HEK293 (cell line): ENCODE measurements at regions not wholly inside any gene's neighbourhood (a gene's known extent, or its start where the extent isn't known, plus 50 kb on each side); places are given as distances from the start of the nearest gene placed in this dataset.

ENCODE experiments used
- CTCF ChIA-PET: fragments of 350-600 bp; formaldehyde crosslinking; extraction: SDS; loops from one replicate; lab custom pipeline; 2021; ENCODE audit warnings: antibody characterized with exemption; lab: Yijun Ruan, JAX
- POLR2A ChIA-PET: fragments of 300-600 bp; formaldehyde crosslinking; extraction: SDS; loops from one replicate; lab custom pipeline; 2020; ENCODE audit warnings: antibody characterized with exemption, inconsistent platforms; lab: Yijun Ruan, JAX
- H3K27ac ChIP-seq: fragments of 200-500 bp; sonication (Bioruptor generic); 2 replicates; pipeline ENCODE4 v1.5.1; 2014; ENCODE audit warnings: low read depth, low read length, control low read depth, inconsistent platforms; ENCODE audit errors: extremely low read depth
- H3K36me3 ChIP-seq, 2 experiments: fragments of 200-500 bp in 1 of 2; sonication (Bioruptor generic) in 1 of 2; 1 replicate in 1 of 2; 2 replicates in 1 of 2; pipeline ENCODE4 v1.5.1; 2014 to 2017; ENCODE audit warnings: inconsistent platforms in 2 of 2, low read length in 2 of 2; ENCODE audit not compliant: control insufficient read depth in 2 of 2, insufficient read depth in 1 of 2
- H3K4me1 ChIP-seq: fragments of 200-500 bp; sonication (Bioruptor generic); 2 replicates; pipeline ENCODE4 v1.5.1; 2014; ENCODE audit warnings: mild to moderate bottlenecking, low read length, inconsistent platforms; ENCODE audit not compliant: control insufficient read depth, insufficient read depth
- H3K4me3 ChIP-seq: 2 replicates; pipeline ENCODE4 v1.5.1; 2011; ENCODE audit warnings: low read depth, mild to moderate bottlenecking, control low read depth, low read length, moderate library complexity
- H3K9me3 ChIP-seq: fragments of 200-500 bp; sonication (Bioruptor generic); 2 replicates; pipeline ENCODE4 v1.5.1; 2014; ENCODE audit warnings: low read depth, low read length, inconsistent platforms; ENCODE audit not compliant: control insufficient read depth, insufficient read depth
- BCL11B ChIP-seq: fragments of 450-650 bp; formaldehyde crosslinking; IDR thresholded peaks from 2 replicates; pipeline ENCODE4 v1.5.1; 2016; ENCODE audit warnings: low read depth, missing biosample characterization, missing genetic modification characterization
- GFI1B ChIP-seq: fragments of 450-650 bp; formaldehyde crosslinking; IDR thresholded peaks from 2 replicates; pipeline ENCODE4 v1.5.1; 2016; ENCODE audit warnings: missing biosample characterization, missing genetic modification characterization
- HOXA7 ChIP-seq: sonication (generic); formaldehyde crosslinking; IDR thresholded peaks from 2 replicates; pipeline ENCODE4 v1.8.1; 2022; ENCODE audit warnings: missing genetic modification reagents, borderline replicate concordance
- KLF16 ChIP-seq: fragments of 450-650 bp; formaldehyde crosslinking; IDR thresholded peaks from 2 replicates; pipeline ENCODE4 v1.5.1; 2017; ENCODE audit warnings: missing biosample characterization, missing genetic modification characterization
- ZBTB20 ChIP-seq: fragments of 450-650 bp; formaldehyde crosslinking; IDR thresholded peaks from 2 replicates; pipeline ENCODE4 v1.5.1; 2016; ENCODE audit warnings: missing biosample characterization, missing genetic modification characterization
- ZNF146 ChIP-seq: fragments of 450-650 bp; formaldehyde crosslinking; IDR thresholded peaks from 2 replicates; pipeline ENCODE4 v1.5.1; 2016; ENCODE audit warnings: missing biosample characterization, missing genetic modification characterization
- ZNF157 ChIP-seq: fragments of 450-650 bp; formaldehyde crosslinking; IDR thresholded peaks from 2 replicates; pipeline ENCODE4 v1.5.1; 2016; ENCODE audit warnings: missing biosample characterization, missing genetic modification characterization
- ZNF23 ChIP-seq: fragments of 450-650 bp; formaldehyde crosslinking; IDR thresholded peaks from 2 replicates; pipeline ENCODE4 v1.5.1; 2016; ENCODE audit warnings: missing biosample characterization, missing genetic modification characterization, borderline replicate concordance
- ZNF266 ChIP-seq: fragments of 450-650 bp; formaldehyde crosslinking; IDR thresholded peaks from 2 replicates; pipeline ENCODE4 v1.5.1; 2016; ENCODE audit warnings: missing biosample characterization, missing genetic modification characterization, low read depth
- ZNF274 ChIP-seq, 2 experiments: fragments of 200-500 bp in 1 of 2; fragments of 450-650 bp in 1 of 2; sonication (Bioruptor generic) in 1 of 2; formaldehyde crosslinking in 1 of 2; IDR thresholded peaks; 2 replicates each; pipeline versions ENCODE4 v1.5.1 to v1.6.1; 2014 to 2016; ENCODE audit warnings: borderline replicate concordance in 1 of 2, inconsistent platforms in 1 of 2, low read length in 1 of 2, missing biosample characterization in 1 of 2, missing genetic modification characterization in 1 of 2
- ZNF324 ChIP-seq: fragments of 450-650 bp; formaldehyde crosslinking; IDR thresholded peaks from 2 replicates; pipeline ENCODE4 v1.5.1; 2016; ENCODE audit warnings: missing biosample characterization, missing genetic modification characterization
- ZNF394 ChIP-seq: fragments of 450-650 bp; formaldehyde crosslinking; IDR thresholded peaks from 2 replicates; pipeline ENCODE4 v1.5.1; 2016; ENCODE audit warnings: missing biosample characterization, missing genetic modification characterization, mild to moderate bottlenecking, moderate library complexity, borderline replicate concordance
- ZNF416 ChIP-seq: fragments of 450-650 bp; formaldehyde crosslinking; IDR thresholded peaks from 2 replicates; pipeline ENCODE4 v1.5.1; 2016; ENCODE audit warnings: missing biosample characterization, missing genetic modification characterization
- ZNF623 ChIP-seq: fragments of 450-650 bp; formaldehyde crosslinking; IDR thresholded peaks from 2 replicates; pipeline ENCODE4 v1.5.1; 2016; ENCODE audit warnings: missing biosample characterization, missing genetic modification characterization
- TF ChIP-seq, protein P1 (sequence below): sonication (generic); formaldehyde crosslinking; IDR thresholded peaks from 2 replicates; pipeline ENCODE4 v1.8.1; 2022; ENCODE audit warnings: mild to moderate bottlenecking, moderate library complexity, missing genetic modification reagents
- TF ChIP-seq, protein P2 (sequence below): fragments of 450-650 bp; formaldehyde crosslinking; IDR thresholded peaks from 2 replicates; pipeline ENCODE4 v1.5.1; 2016; ENCODE audit warnings: missing biosample characterization, missing genetic modification characterization
- TF ChIP-seq, protein P3 (sequence below): fragments of 450-650 bp; formaldehyde crosslinking; IDR thresholded peaks from 2 replicates; pipeline ENCODE4 v1.5.1; 2017; ENCODE audit warnings: missing biosample characterization, mild to moderate bottlenecking, missing genetic modification characterization, moderate library complexity
- TF ChIP-seq, protein P4 (sequence below): fragments of 450-650 bp; formaldehyde crosslinking; conservative IDR thresholded peaks from 2 replicates; pipeline ENCODE4 v1.5.1; 2016; ENCODE audit warnings: low read depth, missing biosample characterization, missing genetic modification characterization

DNA sequence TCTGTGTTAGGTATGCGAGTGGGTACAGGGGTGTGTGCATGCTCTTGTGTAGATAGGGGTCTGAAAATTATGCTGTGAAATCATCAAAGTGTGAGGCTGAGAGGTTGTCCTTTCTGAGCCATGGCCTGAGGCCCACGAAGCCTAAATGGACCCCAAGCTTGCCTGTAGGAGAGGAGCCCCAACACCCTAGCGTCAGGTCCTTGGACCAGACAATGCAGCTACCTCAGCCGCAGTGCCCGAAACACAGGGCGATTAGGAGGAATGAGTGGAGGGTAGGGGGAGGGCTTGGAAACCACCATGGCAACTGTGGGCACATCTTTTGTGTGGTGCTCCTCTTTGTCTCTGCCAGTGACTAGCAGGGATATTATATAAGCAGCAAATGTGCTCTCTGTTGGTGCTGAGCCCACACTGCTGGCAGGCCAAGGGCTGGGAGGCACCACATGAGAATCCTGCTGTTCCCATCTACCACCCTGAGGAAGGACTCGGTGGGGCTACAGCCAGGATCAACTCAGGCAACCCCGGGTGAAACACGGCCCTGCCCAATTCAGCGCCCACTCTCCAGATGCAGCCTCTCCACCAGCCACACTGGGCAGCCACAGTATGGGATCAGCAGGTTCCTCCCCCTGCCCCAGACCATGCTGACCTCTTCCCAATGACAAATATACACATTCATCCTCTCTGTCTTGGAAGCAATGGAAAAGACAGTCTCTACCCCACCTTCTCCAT is 84.6 kb upstream of the FSTL4 start:
- Histone ChIP-seq H3K27ac (no peak overlapping the region), H3K4me1 (no peaks in the 10 kb centered on the region), H3K36me3 (no peaks in the 10 kb centered on the region), H3K9me3 (no peaks in the 10 kb centered on the region), H3K4me3 (no peak overlapping the region)
- POLR2A ChIA-PET = no interaction called here
- TF ChIP-seq, protein P1, sequence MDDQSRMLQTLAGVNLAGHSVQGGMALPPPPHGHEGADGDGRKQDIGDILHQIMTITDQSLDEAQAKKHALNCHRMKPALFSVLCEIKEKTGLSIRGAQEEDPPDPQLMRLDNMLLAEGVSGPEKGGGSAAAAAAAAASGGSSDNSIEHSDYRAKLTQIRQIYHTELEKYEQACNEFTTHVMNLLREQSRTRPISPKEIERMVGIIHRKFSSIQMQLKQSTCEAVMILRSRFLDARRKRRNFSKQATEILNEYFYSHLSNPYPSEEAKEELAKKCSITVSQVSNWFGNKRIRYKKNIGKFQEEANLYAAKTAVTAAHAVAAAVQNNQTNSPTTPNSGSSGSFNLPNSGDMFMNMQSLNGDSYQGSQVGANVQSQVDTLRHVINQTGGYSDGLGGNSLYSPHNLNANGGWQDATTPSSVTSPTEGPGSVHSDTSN = no peak
- TF ChIP-seq BCL11B (tag by site-specific recombination) (no peak), ZNF23 (tag by site-specific recombination) (no peak), ZNF266 (tag by site-specific recombination) (no peak), HOXA7 (CRISPR knock-in tag) (no peak), ZNF157 (tag by site-specific recombination) (no peak), KLF16 (tag by site-specific recombination) (no peak), ZNF324 (no peak), ZNF416 (no peak), ZNF394 (no peak), ZBTB20 (tag by site-specific recombination) (no peak), ZNF623 (no peak), ZNF146 (tag by site-specific recombination) (no peak), ZNF274 (IDR thresholded peaks at IDR 0.05; ENCODE audit: low read length) (no peak), ZNF274 (tag by site-specific recombination; IDR thresholded peaks at IDR 0.05; ENCODE audit: borderline replicate concordance) (no peak), GFI1B (tag by site-specific recombination) (no peak)
- TF ChIP-seq, protein P2, sequence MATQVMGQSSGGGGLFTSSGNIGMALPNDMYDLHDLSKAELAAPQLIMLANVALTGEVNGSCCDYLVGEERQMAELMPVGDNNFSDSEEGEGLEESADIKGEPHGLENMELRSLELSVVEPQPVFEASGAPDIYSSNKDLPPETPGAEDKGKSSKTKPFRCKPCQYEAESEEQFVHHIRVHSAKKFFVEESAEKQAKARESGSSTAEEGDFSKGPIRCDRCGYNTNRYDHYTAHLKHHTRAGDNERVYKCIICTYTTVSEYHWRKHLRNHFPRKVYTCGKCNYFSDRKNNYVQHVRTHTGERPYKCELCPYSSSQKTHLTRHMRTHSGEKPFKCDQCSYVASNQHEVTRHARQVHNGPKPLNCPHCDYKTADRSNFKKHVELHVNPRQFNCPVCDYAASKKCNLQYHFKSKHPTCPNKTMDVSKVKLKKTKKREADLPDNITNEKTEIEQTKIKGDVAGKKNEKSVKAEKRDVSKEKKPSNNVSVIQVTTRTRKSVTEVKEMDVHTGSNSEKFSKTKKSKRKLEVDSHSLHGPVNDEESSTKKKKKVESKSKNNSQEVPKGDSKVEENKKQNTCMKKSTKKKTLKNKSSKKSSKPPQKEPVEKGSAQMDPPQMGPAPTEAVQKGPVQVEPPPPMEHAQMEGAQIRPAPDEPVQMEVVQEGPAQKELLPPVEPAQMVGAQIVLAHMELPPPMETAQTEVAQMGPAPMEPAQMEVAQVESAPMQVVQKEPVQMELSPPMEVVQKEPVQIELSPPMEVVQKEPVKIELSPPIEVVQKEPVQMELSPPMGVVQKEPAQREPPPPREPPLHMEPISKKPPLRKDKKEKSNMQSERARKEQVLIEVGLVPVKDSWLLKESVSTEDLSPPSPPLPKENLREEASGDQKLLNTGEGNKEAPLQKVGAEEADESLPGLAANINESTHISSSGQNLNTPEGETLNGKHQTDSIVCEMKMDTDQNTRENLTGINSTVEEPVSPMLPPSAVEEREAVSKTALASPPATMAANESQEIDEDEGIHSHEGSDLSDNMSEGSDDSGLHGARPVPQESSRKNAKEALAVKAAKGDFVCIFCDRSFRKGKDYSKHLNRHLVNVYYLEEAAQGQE (tag by site-specific recombination) = no peak
- TF ChIP-seq, protein P3, sequence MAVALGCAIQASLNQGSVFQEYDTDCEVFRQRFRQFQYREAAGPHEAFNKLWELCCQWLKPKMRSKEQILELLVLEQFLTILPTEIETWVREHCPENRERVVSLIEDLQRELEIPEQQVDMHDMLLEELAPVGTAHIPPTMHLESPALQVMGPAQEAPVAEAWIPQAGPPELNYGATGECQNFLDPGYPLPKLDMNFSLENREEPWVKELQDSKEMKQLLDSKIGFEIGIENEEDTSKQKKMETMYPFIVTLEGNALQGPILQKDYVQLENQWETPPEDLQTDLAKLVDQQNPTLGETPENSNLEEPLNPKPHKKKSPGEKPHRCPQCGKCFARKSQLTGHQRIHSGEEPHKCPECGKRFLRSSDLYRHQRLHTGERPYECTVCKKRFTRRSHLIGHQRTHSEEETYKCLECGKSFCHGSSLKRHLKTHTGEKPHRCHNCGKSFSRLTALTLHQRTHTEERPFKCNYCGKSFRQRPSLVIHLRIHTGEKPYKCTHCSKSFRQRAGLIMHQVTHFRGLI (tag by site-specific recombination) = no peak
- TF ChIP-seq, protein P4, sequence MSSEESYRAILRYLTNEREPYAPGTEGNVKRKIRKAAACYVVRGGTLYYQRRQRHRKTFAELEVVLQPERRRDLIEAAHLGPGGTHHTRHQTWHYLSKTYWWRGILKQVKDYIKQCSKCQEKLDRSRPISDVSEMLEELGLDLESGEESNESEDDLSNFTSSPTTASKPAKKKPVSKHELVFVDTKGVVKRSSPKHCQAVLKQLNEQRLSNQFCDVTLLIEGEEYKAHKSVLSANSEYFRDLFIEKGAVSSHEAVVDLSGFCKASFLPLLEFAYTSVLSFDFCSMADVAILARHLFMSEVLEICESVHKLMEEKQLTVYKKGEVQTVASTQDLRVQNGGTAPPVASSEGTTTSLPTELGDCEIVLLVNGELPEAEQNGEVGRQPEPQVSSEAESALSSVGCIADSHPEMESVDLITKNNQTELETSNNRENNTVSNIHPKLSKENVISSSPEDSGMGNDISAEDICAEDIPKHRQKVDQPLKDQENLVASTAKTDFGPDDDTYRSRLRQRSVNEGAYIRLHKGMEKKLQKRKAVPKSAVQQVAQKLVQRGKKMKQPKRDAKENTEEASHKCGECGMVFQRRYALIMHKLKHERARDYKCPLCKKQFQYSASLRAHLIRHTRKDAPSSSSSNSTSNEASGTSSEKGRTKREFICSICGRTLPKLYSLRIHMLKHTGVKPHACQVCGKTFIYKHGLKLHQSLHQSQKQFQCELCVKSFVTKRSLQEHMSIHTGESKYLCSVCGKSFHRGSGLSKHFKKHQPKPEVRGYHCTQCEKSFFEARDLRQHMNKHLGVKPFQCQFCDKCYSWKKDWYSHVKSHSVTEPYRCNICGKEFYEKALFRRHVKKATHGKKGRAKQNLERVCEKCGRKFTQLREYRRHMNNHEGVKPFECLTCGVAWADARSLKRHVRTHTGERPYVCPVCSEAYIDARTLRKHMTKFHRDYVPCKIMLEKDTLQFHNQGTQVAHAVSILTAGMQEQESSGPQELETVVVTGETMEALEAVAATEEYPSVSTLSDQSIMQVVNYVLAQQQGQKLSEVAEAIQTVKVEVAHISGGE (tag by site-specific recombination) = no peak
- TF ChIP-seq, all 188 proteins: peak for 0
- CTCF ChIA-PET = interaction anchor here (1.0 kb wide), 1 partner anchor 93 kb away, joined by 3 read pairs; no protein-coding TSS in a partner anchor
